ENCODE measurements at regions not wholly inside any gene's neighbourhood (a gene's known extent, or its start where the extent isn't known, plus 50 kb on each side); places are given as distances from the start of the nearest gene placed in this dataset.

GRCh38 chr21:27525780-27526179 lies 558.9 kb upstream of the ADAMTS5 start:
- no peak for TF ChIP-seq CTCF (IDR thresholded peaks at IDR 0.05; ENCODE audit: insufficient read depth, low read length, poor library complexity, severe bottlenecking)
- TF ChIP-seq EZH2phosphoT487 (conservative IDR thresholded peaks at IDR 0.05; ENCODE audit: low read length): no peak
